Vagina (tissue), 2 donors: ENCODE measurements at regions not wholly inside any gene's neighbourhood (a gene's known extent, or its start where the extent isn't known, plus 50 kb on each side); places are given as distances from the start of the nearest gene placed in this dataset.

Source experiments
- POLR2A ChIP-seq, 2 donors: fragments of 450-650 bp; IDR thresholded peaks; one replicate each; pipeline ENCODE4 v1.6.1; 2017; ENCODE audit warnings: antibody characterized with exemption in 2 of 2, mild to moderate bottlenecking in 2 of 2, moderate library complexity in 2 of 2
- TF ChIP-seq, protein P1 (sequence below), 3 experiments: fragments of 450-650 bp in 2 of 3; fragments of 200-600 bp in 1 of 3; sonication (generic) in 1 of 3; IDR thresholded peaks; one replicate each; pipeline ENCODE4 v1.5.1; 2017 to 2019; ENCODE audit warnings: antibody characterized with exemption in 3 of 3, mild to moderate bottlenecking in 2 of 3, moderate library complexity in 2 of 3

GRCh38 chr7:136133551-136133950 lies 156.4 kb upstream of the MTPN start:
- TF ChIP-seq, protein P1, sequence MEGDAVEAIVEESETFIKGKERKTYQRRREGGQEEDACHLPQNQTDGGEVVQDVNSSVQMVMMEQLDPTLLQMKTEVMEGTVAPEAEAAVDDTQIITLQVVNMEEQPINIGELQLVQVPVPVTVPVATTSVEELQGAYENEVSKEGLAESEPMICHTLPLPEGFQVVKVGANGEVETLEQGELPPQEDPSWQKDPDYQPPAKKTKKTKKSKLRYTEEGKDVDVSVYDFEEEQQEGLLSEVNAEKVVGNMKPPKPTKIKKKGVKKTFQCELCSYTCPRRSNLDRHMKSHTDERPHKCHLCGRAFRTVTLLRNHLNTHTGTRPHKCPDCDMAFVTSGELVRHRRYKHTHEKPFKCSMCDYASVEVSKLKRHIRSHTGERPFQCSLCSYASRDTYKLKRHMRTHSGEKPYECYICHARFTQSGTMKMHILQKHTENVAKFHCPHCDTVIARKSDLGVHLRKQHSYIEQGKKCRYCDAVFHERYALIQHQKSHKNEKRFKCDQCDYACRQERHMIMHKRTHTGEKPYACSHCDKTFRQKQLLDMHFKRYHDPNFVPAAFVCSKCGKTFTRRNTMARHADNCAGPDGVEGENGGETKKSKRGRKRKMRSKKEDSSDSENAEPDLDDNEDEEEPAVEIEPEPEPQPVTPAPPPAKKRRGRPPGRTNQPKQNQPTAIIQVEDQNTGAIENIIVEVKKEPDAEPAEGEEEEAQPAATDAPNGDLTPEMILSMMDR (IDR thresholded peaks at IDR 0.05): no peak
- TF ChIP-seq POLR2A (IDR thresholded peaks at IDR 0.05): no peak
